Thoracic aorta (tissue), 2 donors: ENCODE measurements at regions not wholly inside any gene's neighbourhood (a gene's known extent, or its start where the extent isn't known, plus 50 kb on each side); places are given as distances from the start of the nearest gene placed in this dataset.

ENCODE experiments used
- ATAC-seq: fragments of 150-250 bp; one replicate; pipeline ENCODE4 v1.8.0; 2017; ENCODE audit warnings: low read depth; ENCODE audit not compliant: insufficient number of reproducible peaks, low FRiP score
- DNase-seq: peaks from one replicate; pipeline ENCODE4 v3.0.0-alpha.2; 2020; ENCODE audit warnings: low spot score
- H3K27ac ChIP-seq, 2 donors: fragments of 200-600 bp; sonication (generic); 1 replicate in 1 of 2; 2 replicates in 1 of 2; pipeline ENCODE4 v1.5.1; 2016; ENCODE audit warnings: mild to moderate bottlenecking in 2 of 2, moderate library complexity in 2 of 2
- H3K27me3 ChIP-seq: fragments of 200-600 bp; sonication (generic); replicated peaks from 2 replicates; pipeline ENCODE4 v1.6.0; 2016; ENCODE audit warnings: mild to moderate bottlenecking; ENCODE audit not compliant: insufficient read depth
- H3K36me3 ChIP-seq: fragments of 200-600 bp; sonication (generic); one replicate; pipeline ENCODE4 v1.5.1; 2016
- H3K4me1 ChIP-seq, 2 donors: fragments of 200-600 bp; sonication (generic); 1 replicate in 1 of 2; 2 replicates in 1 of 2; pipeline versions ENCODE4 v1.5.1 to v1.6.0; 2016; ENCODE audit warnings: low read depth in 2 of 2, mild to moderate bottlenecking in 1 of 2; ENCODE audit not compliant: control insufficient read depth in 1 of 2
- H3K4me3 ChIP-seq: fragments of 200-600 bp; sonication (generic); 2 replicates; pipeline ENCODE4 v1.5.1; 2016; ENCODE audit warnings: mild to moderate bottlenecking
- H3K9me3 ChIP-seq: fragments of 200-600 bp; sonication (generic); 2 replicates; pipeline ENCODE4 v1.5.1; 2016
- CTCF ChIP-seq: fragments of 200-600 bp; sonication (generic); IDR thresholded peaks from one replicate; pipeline ENCODE4 v1.5.1; 2019; ENCODE audit warnings: antibody characterized with exemption

- peaks cover 13 to 32% of the 10 kb centered on the region in 2 donors for H3K4me1 ChIP-seq
- DNase-seq (no peak), ATAC-seq (no peak)
- no peaks in the 10 kb centered on the region for H3K27me3 ChIP-seq
- H3K9me3 ChIP-seq, result no peaks in the 10 kb centered on the region
- H3K27ac ChIP-seq, result no peak overlapping the region
- TF ChIP-seq CTCF, result no peak
- no peak overlapping the region for H3K4me3 ChIP-seq
- no peaks in the 10 kb centered on the region for H3K36me3 ChIP-seq
Observed at GRCh38 chr2:236672606-236673005, 103.0 kb downstream of the ACKR3 start.

- Histone ChIP-seq H3K4me3 (no peak overlapping the region), H3K4me1 (peaks cover 13 to 32% of the 10 kb centered on the region in 2 donors), H3K9me3 (no peaks in the 10 kb centered on the region), H3K27ac (no peak overlapping the region), H3K36me3 (no peaks in the 10 kb centered on the region), H3K27me3 (no peaks in the 10 kb centered on the region)
- ATAC-seq (no peak), DNase-seq (no peak)
- no peak for TF ChIP-seq CTCF
Observed at GRCh38 chr2:236673126-236673822, 103.6 kb downstream of the ACKR3 start.

GRCh38 chr2:236673823-236674185 is 104.2 kb downstream of the ACKR3 start:
- ATAC-seq (no peak), DNase-seq (no peak)
- no peak for TF ChIP-seq CTCF
- peaks cover 13 to 32% of the 10 kb centered on the region in 2 donors for H3K4me1 ChIP-seq
- no peaks in the 10 kb centered on the region for H3K27me3 ChIP-seq
- no peaks in the 10 kb centered on the region for H3K36me3 ChIP-seq
- no peak overlapping the region for H3K27ac ChIP-seq
- H3K4me3 ChIP-seq, result no peak overlapping the region
- no peaks in the 10 kb centered on the region for H3K9me3 ChIP-seq

- Histone ChIP-seq H3K4me1 (peaks cover 13 to 32% of the 10 kb centered on the region in 2 donors), H3K9me3 (no peaks in the 10 kb centered on the region), H3K4me3 (no peak overlapping the region), H3K27me3 (no peaks in the 10 kb centered on the region), H3K36me3 (no peaks in the 10 kb centered on the region), H3K27ac (peak overlapping the region; percentile 21 to 70)
- DNase-seq (no peak), ATAC-seq (no peak)
- no peak for TF ChIP-seq CTCF
Observed at GRCh38 chr2:236674238-236674637, 104.6 kb downstream of the ACKR3 start.

- no peaks in the 10 kb centered on the region for H3K27me3 ChIP-seq
- no peak overlapping the region for H3K4me3 ChIP-seq
- DNase-seq (no peak), ATAC-seq (no peak)
- H3K36me3 ChIP-seq, result no peaks in the 10 kb centered on the region
- H3K27ac ChIP-seq, result peak overlapping the region; percentile 21 to 70
- no peak for TF ChIP-seq CTCF
- H3K4me1 ChIP-seq, result peaks cover 13 to 32% of the 10 kb centered on the region in 2 donors
- no peaks in the 10 kb centered on the region for H3K9me3 ChIP-seq
Observed at GRCh38 chr2:236674646-236675045, 105.0 kb downstream of the ACKR3 start.
